ENCODE measurements at regions not wholly inside any gene's neighbourhood (a gene's known extent, or its start where the extent isn't known, plus 50 kb on each side); places are given as distances from the start of the nearest gene placed in this dataset.

- TF ChIP-seq CTCF (IDR thresholded peaks at IDR 0.05) (no peak), POLR2A (IDR thresholded peaks at IDR 0.05) (no peak)
Measured at GRCh38 chr1:73042403-73042802, 760.1 kb upstream of the NEGR1 start.

Data from heart left ventricle (tissue), 13 donors.